Uterus (tissue), 2 donors: ENCODE measurements at regions not wholly inside any gene's neighbourhood (a gene's known extent, or its start where the extent isn't known, plus 50 kb on each side); places are given as distances from the start of the nearest gene placed in this dataset.

Source experiments
- POLR2A ChIP-seq, 2 donors: fragments of 450-650 bp; IDR thresholded peaks; one replicate each; pipeline ENCODE4 v1.6.1; 2016; ENCODE audit warnings: antibody characterized with exemption in 2 of 2, mild to moderate bottlenecking in 1 of 2, moderate library complexity in 1 of 2
- TF ChIP-seq, protein P1 (sequence below), 4 experiments: fragments of 200-600 bp in 2 of 4; fragments of 450-650 bp in 2 of 4; sonication (generic) in 2 of 4; IDR thresholded peaks; one replicate each; pipeline ENCODE4 v1.5.1; 2016 to 2019; ENCODE audit warnings: antibody characterized with exemption in 4 of 4, mild to moderate bottlenecking in 2 of 4, moderate library complexity in 1 of 4

DNA sequence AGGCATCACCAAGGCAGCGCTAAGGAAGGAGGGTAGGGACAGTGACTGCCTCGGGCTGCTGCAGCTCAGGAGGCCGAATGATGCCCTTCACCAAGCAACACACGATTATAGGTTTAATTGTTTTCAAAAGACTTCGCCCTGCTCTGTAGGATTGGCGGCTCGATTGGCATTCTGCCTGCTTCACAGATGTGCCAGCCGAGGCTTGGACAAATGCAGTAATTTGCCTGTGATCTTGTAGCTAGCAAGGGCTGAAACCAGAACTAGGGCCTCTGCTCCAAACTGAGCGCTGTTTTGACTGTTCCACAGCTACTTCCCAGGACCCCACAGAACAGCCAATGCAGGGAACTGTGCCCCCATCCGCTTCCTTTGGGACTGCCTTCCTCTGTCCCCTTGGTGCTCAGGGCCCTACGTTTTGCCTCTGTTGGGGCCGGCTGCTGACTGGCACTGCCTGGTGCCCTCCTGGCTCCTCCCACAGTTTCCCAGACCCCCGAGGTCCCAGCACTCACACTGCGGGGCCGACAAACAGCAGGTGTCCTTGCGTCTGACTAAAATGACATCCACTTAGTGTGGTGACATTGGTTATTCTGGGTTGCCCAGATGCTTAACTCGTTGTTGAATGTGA, 62.6 kb upstream of the EN2 start:
- TF ChIP-seq, protein P1, sequence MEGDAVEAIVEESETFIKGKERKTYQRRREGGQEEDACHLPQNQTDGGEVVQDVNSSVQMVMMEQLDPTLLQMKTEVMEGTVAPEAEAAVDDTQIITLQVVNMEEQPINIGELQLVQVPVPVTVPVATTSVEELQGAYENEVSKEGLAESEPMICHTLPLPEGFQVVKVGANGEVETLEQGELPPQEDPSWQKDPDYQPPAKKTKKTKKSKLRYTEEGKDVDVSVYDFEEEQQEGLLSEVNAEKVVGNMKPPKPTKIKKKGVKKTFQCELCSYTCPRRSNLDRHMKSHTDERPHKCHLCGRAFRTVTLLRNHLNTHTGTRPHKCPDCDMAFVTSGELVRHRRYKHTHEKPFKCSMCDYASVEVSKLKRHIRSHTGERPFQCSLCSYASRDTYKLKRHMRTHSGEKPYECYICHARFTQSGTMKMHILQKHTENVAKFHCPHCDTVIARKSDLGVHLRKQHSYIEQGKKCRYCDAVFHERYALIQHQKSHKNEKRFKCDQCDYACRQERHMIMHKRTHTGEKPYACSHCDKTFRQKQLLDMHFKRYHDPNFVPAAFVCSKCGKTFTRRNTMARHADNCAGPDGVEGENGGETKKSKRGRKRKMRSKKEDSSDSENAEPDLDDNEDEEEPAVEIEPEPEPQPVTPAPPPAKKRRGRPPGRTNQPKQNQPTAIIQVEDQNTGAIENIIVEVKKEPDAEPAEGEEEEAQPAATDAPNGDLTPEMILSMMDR (IDR thresholded peaks at IDR 0.05): no peak
- no peak for TF ChIP-seq POLR2A (IDR thresholded peaks at IDR 0.05)
